Mesothelial cell of epicardium (in vitro differentiated cells): ENCODE measurements at regions not wholly inside any gene's neighbourhood (a gene's known extent, or its start where the extent isn't known, plus 50 kb on each side); places are given as distances from the start of the nearest gene placed in this dataset.
"Not testable (repeated sequence)": the region's sequence is repeated elsewhere in the genome, so short reads cannot be mapped to it uniquely, and the experiment has no call there.

ENCODE experiments used
- DNase-seq, 2 experiments: peaks; one replicate each; pipeline ENCODE4 v3.0.0; 2021; ENCODE audit warnings: low spot score in 2 of 2; ENCODE audit not compliant: unreplicated experiment in 2 of 2
- H3K27ac Mint-ChIP-seq: 2 replicates; pipeline ENCODE4 v1.8.0; 2021; ENCODE audit warnings: mixed read lengths
- H3K27me3 Mint-ChIP-seq: 2 replicates; pipeline ENCODE4 v1.8.0; 2021; ENCODE audit warnings: low read depth, mixed read lengths
- H3K36me3 Mint-ChIP-seq: 2 replicates; pipeline ENCODE4 v1.8.0; 2021; ENCODE audit warnings: mixed read lengths
- H3K4me1 Mint-ChIP-seq: 2 replicates; pipeline ENCODE4 v1.8.0; 2021; ENCODE audit warnings: mixed read lengths
- H3K4me3 Mint-ChIP-seq: 2 replicates; pipeline ENCODE4 v1.8.0; 2021; ENCODE audit warnings: mild to moderate bottlenecking, moderate library complexity, mixed read lengths
- H3K9me3 Mint-ChIP-seq: 2 replicates; pipeline ENCODE4 v1.8.0; 2021; ENCODE audit warnings: mixed read lengths
- TF ChIP-seq, protein P1 (sequence below): fragments of 200-600 bp; sonication (generic); IDR thresholded peaks from one replicate; pipeline ENCODE4 v1.5.0; 2021; ENCODE audit warnings: antibody characterized with exemption; ENCODE audit not compliant: unreplicated experiment

DNA sequence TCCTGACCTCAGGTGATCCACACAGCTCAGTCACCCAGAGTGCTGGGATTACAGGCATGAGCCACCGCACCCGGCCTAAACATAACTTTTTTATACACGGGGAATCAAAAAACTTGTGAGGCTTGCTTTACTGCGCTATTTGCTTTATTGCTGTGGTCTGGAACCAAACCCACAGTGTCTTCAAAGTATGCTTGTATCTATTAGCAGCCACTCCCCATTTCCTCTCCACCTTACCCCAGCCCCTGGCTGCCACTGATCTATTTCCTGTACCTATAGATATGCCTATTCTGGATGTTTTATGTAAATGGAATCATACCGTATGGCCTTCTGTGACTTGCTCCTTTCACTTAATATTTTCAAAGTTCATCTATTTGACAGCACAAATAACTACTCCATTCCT lies 233.4 kb downstream of the BMP4 start:
- no peaks in the 10 kb centered on the region for H3K4me1 Mint-ChIP-seq
- peaks cover 11% of the 10 kb centered on the region for H3K36me3 Mint-ChIP-seq
- DNase-seq = no peak
- H3K4me3 Mint-ChIP-seq = no peak overlapping the region
- peaks cover 34% of the 10 kb centered on the region for H3K9me3 Mint-ChIP-seq
- TF ChIP-seq, protein P1, sequence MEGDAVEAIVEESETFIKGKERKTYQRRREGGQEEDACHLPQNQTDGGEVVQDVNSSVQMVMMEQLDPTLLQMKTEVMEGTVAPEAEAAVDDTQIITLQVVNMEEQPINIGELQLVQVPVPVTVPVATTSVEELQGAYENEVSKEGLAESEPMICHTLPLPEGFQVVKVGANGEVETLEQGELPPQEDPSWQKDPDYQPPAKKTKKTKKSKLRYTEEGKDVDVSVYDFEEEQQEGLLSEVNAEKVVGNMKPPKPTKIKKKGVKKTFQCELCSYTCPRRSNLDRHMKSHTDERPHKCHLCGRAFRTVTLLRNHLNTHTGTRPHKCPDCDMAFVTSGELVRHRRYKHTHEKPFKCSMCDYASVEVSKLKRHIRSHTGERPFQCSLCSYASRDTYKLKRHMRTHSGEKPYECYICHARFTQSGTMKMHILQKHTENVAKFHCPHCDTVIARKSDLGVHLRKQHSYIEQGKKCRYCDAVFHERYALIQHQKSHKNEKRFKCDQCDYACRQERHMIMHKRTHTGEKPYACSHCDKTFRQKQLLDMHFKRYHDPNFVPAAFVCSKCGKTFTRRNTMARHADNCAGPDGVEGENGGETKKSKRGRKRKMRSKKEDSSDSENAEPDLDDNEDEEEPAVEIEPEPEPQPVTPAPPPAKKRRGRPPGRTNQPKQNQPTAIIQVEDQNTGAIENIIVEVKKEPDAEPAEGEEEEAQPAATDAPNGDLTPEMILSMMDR = no peak
- no peak overlapping the region for H3K27ac Mint-ChIP-seq
- peaks cover 3% of the 10 kb centered on the region for H3K27me3 Mint-ChIP-seq

DNA sequence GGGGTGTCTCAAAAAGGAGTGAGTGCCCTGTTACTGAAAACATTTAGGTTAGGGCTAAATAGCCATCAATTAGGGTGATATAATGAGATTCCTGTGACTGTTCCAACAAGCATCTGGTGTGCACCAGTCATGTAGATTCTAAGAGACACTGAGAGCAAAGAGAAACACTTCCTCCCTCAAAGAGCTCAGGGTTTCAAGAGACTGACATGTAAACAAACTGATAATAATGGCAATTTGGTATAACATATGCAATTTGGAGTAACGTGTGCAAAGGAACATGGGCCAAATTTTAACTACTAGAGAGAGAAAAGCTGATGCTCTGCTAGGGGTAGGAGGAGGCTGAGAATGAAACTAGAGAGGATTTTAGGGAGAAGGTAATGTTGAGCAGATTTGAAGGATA lies 237.1 kb downstream of the BMP4 start:
- Mint-ChIP-seq H3K27ac (no peak overlapping the region), H3K4me3 (no peak overlapping the region), H3K4me1 (peaks cover 17% of the 10 kb centered on the region), H3K9me3 (peaks cover 34% of the 10 kb centered on the region), H3K27me3 (peaks cover 3% of the 10 kb centered on the region), H3K36me3 (peaks cover 11% of the 10 kb centered on the region)
- no peak for DNase-seq
- TF ChIP-seq, protein P1 = no peak

DNA sequence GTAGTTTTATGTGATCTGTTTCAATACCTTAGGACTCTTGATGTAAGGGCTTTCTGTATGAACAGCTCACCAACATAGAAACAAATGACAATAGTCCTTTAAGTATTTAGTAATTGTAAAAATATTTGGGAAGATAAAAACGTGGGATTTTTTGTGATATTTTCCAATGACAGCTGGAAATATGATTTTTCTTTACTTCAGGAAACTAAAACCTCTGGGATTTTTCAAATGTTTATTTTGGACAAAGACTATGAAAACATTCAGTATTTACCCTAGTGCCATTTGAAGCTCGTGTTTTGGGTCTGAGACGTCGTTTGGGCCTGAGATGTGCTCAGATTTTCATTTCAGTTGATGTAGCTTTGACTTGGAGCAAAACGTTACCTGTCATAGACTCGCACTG lies 240.0 kb downstream of the BMP4 start:
- Mint-ChIP-seq H3K4me3 (no peak overlapping the region), H3K27ac (no peak overlapping the region), H3K36me3 (peaks cover 5% of the 10 kb centered on the region), H3K9me3 (peaks cover 22% of the 10 kb centered on the region), H3K4me1 (peaks cover 19% of the 10 kb centered on the region), H3K27me3 (peaks cover 3% of the 10 kb centered on the region)
- TF ChIP-seq, protein P1 = no peak
- DNase-seq = no peak

DNA sequence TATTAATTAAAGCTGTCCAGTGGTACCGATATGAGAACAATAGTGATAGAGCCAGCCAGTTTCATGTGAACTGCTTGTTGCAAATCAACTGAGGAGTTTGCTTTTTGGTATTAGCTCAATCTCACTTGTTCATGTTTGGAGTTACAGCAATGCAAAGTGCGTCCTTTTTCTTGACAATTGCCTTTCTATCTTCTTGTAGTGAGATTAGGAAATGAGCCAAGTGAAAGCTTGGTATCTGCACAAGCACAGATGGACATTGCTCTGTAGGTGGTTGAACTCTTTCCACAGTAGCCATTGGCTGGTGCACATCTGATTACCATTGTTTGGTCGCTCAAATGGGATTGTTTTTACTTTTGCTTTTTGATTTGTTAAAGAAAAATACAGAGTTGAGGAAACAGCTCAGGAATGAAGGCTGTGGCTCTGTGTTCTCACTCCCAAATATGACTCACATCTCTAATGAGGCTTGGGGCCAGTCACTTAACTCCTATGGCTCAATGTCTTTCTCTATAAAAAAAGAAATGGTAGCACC lies 241.4 kb downstream of the BMP4 start:
- Mint-ChIP-seq H3K27me3 (peaks cover 6% of the 10 kb centered on the region), H3K4me1 (peaks cover 19% of the 10 kb centered on the region), H3K4me3 (no peak overlapping the region), H3K36me3 (no peaks in the 10 kb centered on the region), H3K27ac (peak overlapping the region; percentile 44), H3K9me3 (peaks cover 13% of the 10 kb centered on the region)
- TF ChIP-seq, protein P1 = no peak
- DNase-seq = no peak

DNA sequence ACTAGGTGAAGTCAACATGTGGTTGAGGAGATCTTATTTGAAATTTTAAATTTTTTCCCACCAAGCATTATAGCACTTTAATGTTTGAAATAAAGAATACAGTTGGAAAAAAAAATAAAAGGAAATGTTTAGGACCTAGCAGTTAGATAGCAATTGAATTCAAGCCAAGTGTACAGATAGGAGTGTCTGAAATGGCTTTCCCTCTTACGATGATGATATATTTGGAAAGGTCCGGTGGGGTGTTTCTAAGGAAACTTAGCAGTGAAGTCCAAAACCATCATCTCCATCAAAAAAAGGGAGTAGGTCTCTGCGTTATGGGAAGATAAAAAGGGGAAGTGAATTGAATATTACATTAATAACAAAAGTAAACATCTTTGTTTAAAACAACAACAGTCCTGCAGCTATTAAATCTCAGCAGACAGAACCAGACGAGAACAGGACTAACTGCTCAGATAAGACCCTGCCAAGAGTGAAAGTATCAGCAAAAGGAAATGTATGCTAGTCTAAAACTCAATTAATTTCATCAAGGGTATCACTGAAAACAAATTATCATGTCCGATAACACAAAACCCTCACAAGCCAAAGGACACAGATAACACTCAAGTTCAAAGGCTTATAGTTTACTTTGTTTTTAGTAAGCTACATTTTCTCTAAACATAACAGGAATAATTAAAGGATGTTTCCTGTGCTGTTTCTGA lies 242.0 kb downstream of the BMP4 start:
- Mint-ChIP-seq H3K4me1 (peaks cover 19% of the 10 kb centered on the region), H3K27ac (peak overlapping the region; percentile 30), H3K4me3 (no peak overlapping the region), H3K27me3 (peaks cover 6% of the 10 kb centered on the region), H3K36me3 (no peaks in the 10 kb centered on the region), H3K9me3 (peaks cover 7% of the 10 kb centered on the region)
- TF ChIP-seq, protein P1 = no peak
- DNase-seq = no peak

DNA sequence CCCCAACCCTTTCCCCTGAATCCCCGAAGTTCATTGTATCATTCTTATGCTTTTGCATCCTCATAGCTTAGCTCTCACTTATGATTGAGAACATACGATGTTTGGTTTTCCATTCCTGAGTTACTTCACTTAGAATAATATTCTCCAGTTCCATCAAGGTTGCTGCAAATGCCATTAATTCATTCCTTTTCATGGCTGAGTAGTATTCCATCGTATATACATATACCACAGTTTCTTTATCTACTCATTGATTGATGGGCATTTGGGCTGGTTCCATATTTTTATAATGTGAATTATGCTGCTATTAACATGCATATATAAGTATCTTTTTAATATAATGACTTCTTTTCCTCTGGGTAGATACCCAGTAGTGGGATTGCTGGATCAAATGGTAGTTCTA lies 243.7 kb downstream of the BMP4 start:
- H3K27me3 Mint-ChIP-seq, H3K4me3 Mint-ChIP-seq, H3K9me3 Mint-ChIP-seq, H3K27ac Mint-ChIP-seq, H3K36me3 Mint-ChIP-seq, DNase-seq: not testable (repeated sequence)
- peaks cover 19% of the 10 kb centered on the region for H3K4me1 Mint-ChIP-seq
